ENCODE measurements at regions not wholly inside any gene's neighbourhood (a gene's known extent, or its start where the extent isn't known, plus 50 kb on each side); places are given as distances from the start of the nearest gene placed in this dataset.

DNA sequence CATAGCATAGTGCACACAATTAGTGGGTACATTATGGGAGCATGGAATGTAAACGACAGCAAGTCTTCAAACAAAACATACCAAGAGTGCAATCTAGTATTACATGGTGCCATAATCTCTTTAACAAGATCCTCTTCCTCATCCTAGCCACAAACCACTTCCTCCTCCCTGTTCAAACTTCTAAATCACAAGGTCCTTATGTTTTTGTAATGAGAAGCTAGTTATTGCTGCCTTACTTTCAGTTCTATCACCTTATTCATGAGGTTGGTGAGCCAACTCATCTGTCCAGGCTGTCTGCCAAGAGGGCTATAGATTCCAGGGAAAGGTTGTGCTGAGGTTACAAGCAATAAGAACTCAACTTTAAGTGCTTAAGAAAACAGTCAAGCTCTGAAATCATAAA, 195.4 kb upstream of the ARHGAP20 start:
- no peak for TF ChIP-seq POLR2A (IDR thresholded peaks at IDR 0.05)
- no peak for TF ChIP-seq CTCF (IDR thresholded peaks at IDR 0.05)
